Adrenal gland (tissue), 5 donors: ENCODE measurements at regions not wholly inside any gene's neighbourhood (a gene's known extent, or its start where the extent isn't known, plus 50 kb on each side); places are given as distances from the start of the nearest gene placed in this dataset.

Experiments used
- POLR2A ChIP-seq, 2 donors: fragments of 450-650 bp; IDR thresholded peaks; one replicate each; pipeline ENCODE4 v1.6.1; 2017; ENCODE audit warnings: antibody characterized with exemption in 2 of 2, mild to moderate bottlenecking in 2 of 2, moderate library complexity in 1 of 2
- TF ChIP-seq, protein P1 (sequence below), 6 experiments: fragments of 450-650 bp in 4 of 6; fragments of 200-600 bp in 2 of 6; sonication (generic) in 1 of 6; IDR thresholded peaks; 1 replicate in 5 of 6; 2 replicates in 1 of 6; pipeline versions ENCODE4 v1.5.1 to v1.8.0; 2016 to 2021; ENCODE audit warnings: antibody characterized with exemption in 6 of 6, mild to moderate bottlenecking in 2 of 6, moderate library complexity in 1 of 6
- donor health status: DM: no; HTN: no; CAD: no.

DNA sequence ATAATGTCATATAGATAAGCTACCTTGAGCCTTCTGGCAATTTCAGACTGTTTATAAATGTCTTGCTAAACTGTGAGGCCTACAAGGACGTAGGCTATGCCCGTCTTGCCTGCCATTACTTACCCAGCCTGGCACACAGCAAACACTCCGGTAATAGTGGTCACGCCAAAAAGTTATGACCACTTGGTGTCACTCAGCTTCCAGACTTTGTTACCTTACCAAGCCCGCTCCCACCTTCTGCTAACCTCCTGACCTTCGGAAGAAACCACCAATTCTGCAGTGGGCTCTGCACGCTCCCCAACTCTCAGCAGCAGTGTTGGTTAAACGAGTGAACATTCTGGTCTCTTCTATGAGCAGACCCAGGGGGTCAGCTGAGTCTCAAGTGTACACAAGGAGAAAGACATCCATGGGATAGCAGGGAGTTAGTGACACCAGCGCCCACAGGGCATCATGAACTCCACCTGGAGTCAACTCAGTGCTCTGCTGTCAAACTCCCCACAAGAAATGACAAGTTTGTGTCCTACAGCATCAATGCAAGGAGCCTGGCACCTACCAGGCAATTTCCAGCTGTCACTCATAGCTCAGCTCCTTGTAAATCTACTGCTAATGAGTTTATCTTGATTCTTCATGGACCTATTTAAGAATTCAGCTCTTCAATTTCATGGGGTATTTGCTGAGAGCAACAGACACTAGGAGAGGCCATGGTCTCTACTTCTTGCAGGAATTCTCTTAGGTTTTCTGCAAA lies 119.9 kb downstream of the TTLL2 start:
- TF ChIP-seq, protein P1, sequence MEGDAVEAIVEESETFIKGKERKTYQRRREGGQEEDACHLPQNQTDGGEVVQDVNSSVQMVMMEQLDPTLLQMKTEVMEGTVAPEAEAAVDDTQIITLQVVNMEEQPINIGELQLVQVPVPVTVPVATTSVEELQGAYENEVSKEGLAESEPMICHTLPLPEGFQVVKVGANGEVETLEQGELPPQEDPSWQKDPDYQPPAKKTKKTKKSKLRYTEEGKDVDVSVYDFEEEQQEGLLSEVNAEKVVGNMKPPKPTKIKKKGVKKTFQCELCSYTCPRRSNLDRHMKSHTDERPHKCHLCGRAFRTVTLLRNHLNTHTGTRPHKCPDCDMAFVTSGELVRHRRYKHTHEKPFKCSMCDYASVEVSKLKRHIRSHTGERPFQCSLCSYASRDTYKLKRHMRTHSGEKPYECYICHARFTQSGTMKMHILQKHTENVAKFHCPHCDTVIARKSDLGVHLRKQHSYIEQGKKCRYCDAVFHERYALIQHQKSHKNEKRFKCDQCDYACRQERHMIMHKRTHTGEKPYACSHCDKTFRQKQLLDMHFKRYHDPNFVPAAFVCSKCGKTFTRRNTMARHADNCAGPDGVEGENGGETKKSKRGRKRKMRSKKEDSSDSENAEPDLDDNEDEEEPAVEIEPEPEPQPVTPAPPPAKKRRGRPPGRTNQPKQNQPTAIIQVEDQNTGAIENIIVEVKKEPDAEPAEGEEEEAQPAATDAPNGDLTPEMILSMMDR (IDR thresholded peaks at IDR 0.05): no peak
- TF ChIP-seq POLR2A (IDR thresholded peaks at IDR 0.05): no peak
